GM21367 (cell line): ENCODE measurements at regions not wholly inside any gene's neighbourhood (a gene's known extent, or its start where the extent isn't known, plus 50 kb on each side); places are given as distances from the start of the nearest gene placed in this dataset.
"Not testable (repeated sequence)": the region's sequence is repeated elsewhere in the genome, so short reads cannot be mapped to it uniquely, and the experiment has no call there.

ENCODE experiments used
- ATAC-seq: cut with Tn5 transposase; IDR thresholded peaks from one replicate; pipeline ENCODE4 v1.9.1; 2021; ENCODE audit not compliant: unreplicated experiment

- no peak for ATAC-seq
Measured at GRCh38 chrX:121169099-121170035, 122.0 kb downstream of the GLUD2 start.

- no peak for ATAC-seq
Measured at GRCh38 chrX:121172703-121173102, 125.3 kb downstream of the GLUD2 start.

- ATAC-seq = no peak
Measured at GRCh38 chrX:121179972-121180371, 132.6 kb downstream of the GLUD2 start.

GRCh38 chrX:121191779-121192178 is 144.4 kb downstream of the GLUD2 start:
- no peak for ATAC-seq

- ATAC-seq = no peak
Measured at GRCh38 chrX:121195719-121196118, 148.3 kb downstream of the GLUD2 start.

GRCh38 chrX:121196872-121197444 is 149.5 kb downstream of the GLUD2 start:
- not testable (repeated sequence) for ATAC-seq

GRCh38 chrX:121208563-121208962 is 161.2 kb downstream of the GLUD2 start:
- ATAC-seq = no peak

- no peak for ATAC-seq
Measured at GRCh38 chrX:121216641-121217374, 169.4 kb downstream of the GLUD2 start.

- ATAC-seq = no peak
Measured at GRCh38 chrX:121221322-121221977, 174.0 kb downstream of the GLUD2 start.

GRCh38 chrX:121227888-121228287 is 180.5 kb downstream of the GLUD2 start:
- no peak for ATAC-seq

GRCh38 chrX:121231566-121232358 is 184.4 kb downstream of the GLUD2 start:
- ATAC-seq = no peak

- no peak for ATAC-seq
Measured at GRCh38 chrX:121236040-121236439, 188.6 kb downstream of the GLUD2 start.

- no peak for ATAC-seq
Measured at GRCh38 chrX:121238093-121238492, 190.7 kb downstream of the GLUD2 start.

- no peak for ATAC-seq
Measured at GRCh38 chrX:121244511-121244910, 197.1 kb downstream of the GLUD2 start.

- no peak for ATAC-seq
Measured at GRCh38 chrX:121245763-121246162, 198.4 kb downstream of the GLUD2 start.

- no peak for ATAC-seq
Measured at GRCh38 chrX:121254336-121254735, 206.9 kb downstream of the GLUD2 start.

- ATAC-seq = no peak
Measured at GRCh38 chrX:121256647-121257046, 209.2 kb downstream of the GLUD2 start.

- ATAC-seq = no peak
Measured at GRCh38 chrX:121258545-121258944, 211.1 kb downstream of the GLUD2 start.

GRCh38 chrX:121259170-121259569 is 211.8 kb downstream of the GLUD2 start:
- ATAC-seq = no peak

- no peak for ATAC-seq
Measured at GRCh38 chrX:121260596-121261240, 213.3 kb downstream of the GLUD2 start.
